H9 (cell line): ENCODE measurements at regions not wholly inside any gene's neighbourhood (a gene's known extent, or its start where the extent isn't known, plus 50 kb on each side); places are given as distances from the start of the nearest gene placed in this dataset.

Experiments
- DNase-seq: peaks from one replicate; pipeline ENCODE4 v3.0.0-alpha.2; 2017
- H2AFZ ChIP-seq: one replicate; pipeline ENCODE4 v1.6.1; 2013; ENCODE audit warnings: mild to moderate bottlenecking, low read length, control low read depth, moderate library complexity
- H2AK5ac ChIP-seq: 2 replicates; pipeline ENCODE4 v1.6.1; 2013; ENCODE audit warnings: low read length, control low read depth, mixed read lengths; ENCODE audit not compliant: insufficient read length
- H2BK120ac ChIP-seq: one replicate; pipeline ENCODE4 v1.6.1; 2013; ENCODE audit warnings: low read depth, mild to moderate bottlenecking, low read length, control low read depth, inconsistent platforms; ENCODE audit not compliant: poor library complexity, severe bottlenecking
- H2BK12ac ChIP-seq: 2 replicates; pipeline ENCODE4 v1.6.1; 2013; ENCODE audit warnings: low read length, control low read depth, mixed read lengths, low read depth; ENCODE audit not compliant: insufficient read length
- H2BK15ac ChIP-seq: 2 replicates; pipeline ENCODE4 v1.6.1; 2013; ENCODE audit warnings: low read depth, low read length, control low read depth
- H2BK20ac ChIP-seq: one replicate; pipeline ENCODE4 v1.6.1; 2013; ENCODE audit warnings: low read depth, mild to moderate bottlenecking, low read length, control low read depth, inconsistent platforms; ENCODE audit not compliant: poor library complexity, severe bottlenecking
- H2BK5ac ChIP-seq: 2 replicates; pipeline ENCODE4 v1.6.1; 2013; ENCODE audit warnings: low read length, control low read depth, mixed read lengths; ENCODE audit not compliant: insufficient read length
- H3K14ac ChIP-seq: 2 replicates; pipeline ENCODE4 v1.6.1; 2013; ENCODE audit warnings: low read length, control low read depth; ENCODE audit not compliant: insufficient read depth
- H3K18ac ChIP-seq: 2 replicates; pipeline ENCODE4 v1.6.1; 2013; ENCODE audit warnings: low read depth, mild to moderate bottlenecking, mixed read lengths, low read length, control low read depth; ENCODE audit not compliant: insufficient read length
- H3K23ac ChIP-seq: 2 replicates; pipeline ENCODE4 v1.6.1; 2013; ENCODE audit warnings: low read length, control low read depth, mixed read lengths, low read depth; ENCODE audit not compliant: insufficient read length
- H3K23me2 ChIP-seq: 2 replicates; pipeline ENCODE4 v1.6.1; 2013; ENCODE audit warnings: low read depth, mild to moderate bottlenecking, mixed read lengths, low read length, control low read depth; ENCODE audit not compliant: insufficient read length, poor library complexity, severe bottlenecking
- H3K27ac ChIP-seq: 2 replicates; pipeline ENCODE4 v1.5.1; 2013; ENCODE audit warnings: low read length, control low read depth, mixed read lengths, low read depth; ENCODE audit not compliant: insufficient read length
- H3K27me3 ChIP-seq: 2 replicates; pipeline ENCODE4 v1.6.1; 2013; ENCODE audit warnings: low read length, control low read depth, inconsistent platforms; ENCODE audit not compliant: insufficient read depth
- H3K4ac ChIP-seq: 2 replicates; pipeline ENCODE4 v1.6.1; 2013; ENCODE audit warnings: low read depth, mild to moderate bottlenecking, control low read depth, inconsistent platforms, low read length, moderate library complexity
- H3K4me1 ChIP-seq: 2 replicates; pipeline ENCODE4 v1.6.1; 2013; ENCODE audit warnings: low read length, control low read depth, inconsistent platforms; ENCODE audit not compliant: insufficient read depth
- H3K4me2 ChIP-seq: 2 replicates; pipeline ENCODE4 v1.6.1; 2013; ENCODE audit warnings: low read length, control low read depth, mixed read lengths; ENCODE audit not compliant: insufficient read length, insufficient read depth
- H3K56ac ChIP-seq: 2 replicates; pipeline ENCODE4 v1.6.1; 2013; ENCODE audit warnings: low read depth, mild to moderate bottlenecking, mixed read lengths, low read length, control low read depth; ENCODE audit not compliant: insufficient read length
- H3K79me1 ChIP-seq: 2 replicates; pipeline ENCODE4 v1.6.1; 2013; ENCODE audit warnings: low read depth, mild to moderate bottlenecking, moderate library complexity, low read length, control low read depth, inconsistent platforms; ENCODE audit not compliant: insufficient read depth, poor library complexity, severe bottlenecking
- H3K79me2 ChIP-seq: 2 replicates; pipeline ENCODE4 v1.6.1; 2013; ENCODE audit warnings: low read length, control low read depth, inconsistent platforms; ENCODE audit not compliant: insufficient read depth
- H3K9ac ChIP-seq: 2 replicates; pipeline ENCODE4 v1.6.1; 2013; ENCODE audit warnings: low read length, control low read depth, mixed read lengths; ENCODE audit not compliant: insufficient read length; ENCODE audit errors: extremely low read depth
- H3K9me3 ChIP-seq: one replicate; pipeline ENCODE4 v1.6.1; 2013; ENCODE audit warnings: low read depth, low read length, inconsistent platforms; ENCODE audit not compliant: control insufficient read depth
- H3T11ph ChIP-seq: one replicate; pipeline ENCODE4 v1.6.1; 2013; ENCODE audit warnings: mild to moderate bottlenecking, low read length, control low read depth, inconsistent platforms
- H4K20me1 ChIP-seq: one replicate; pipeline ENCODE4 v1.6.1; 2013; ENCODE audit not compliant: control insufficient read depth, insufficient read length, insufficient read depth
- H4K5ac ChIP-seq: 2 replicates; pipeline ENCODE4 v1.6.1; 2013; ENCODE audit warnings: low read depth, mild to moderate bottlenecking, mixed read lengths, low read length, control low read depth; ENCODE audit not compliant: insufficient read length
- H4K8ac ChIP-seq: replicated peaks from 2 replicates; pipeline ENCODE4 v1.6.1; 2013; ENCODE audit warnings: low read length, control low read depth, mixed read lengths, low read depth; ENCODE audit not compliant: insufficient read length
- H4K91ac ChIP-seq: 2 replicates; pipeline ENCODE4 v1.6.1; 2013; ENCODE audit warnings: low read depth, mild to moderate bottlenecking, moderate library complexity, mixed read lengths, low read length, control low read depth; ENCODE audit not compliant: insufficient read length
- H3K27ac Mint-ChIP-seq, 3 experiments: 2 replicates in 2 of 3; 3 replicates in 1 of 3; pipeline ENCODE4 v1.8.0; 2020 to 2021; ENCODE audit warnings: mixed read lengths in 3 of 3, mild to moderate bottlenecking in 1 of 3, moderate library complexity in 1 of 3
- H3K27me3 Mint-ChIP-seq: 2 replicates; pipeline ENCODE4 v1.8.0; 2021; ENCODE audit warnings: low read depth, mild to moderate bottlenecking, moderate library complexity, mixed read lengths
- H3K36me3 Mint-ChIP-seq, 3 experiments: 2 replicates in 2 of 3; 3 replicates in 1 of 3; pipeline ENCODE4 v1.8.0; 2020 to 2021; ENCODE audit warnings: low read depth in 3 of 3, mixed read lengths in 3 of 3; ENCODE audit not compliant: insufficient read depth in 1 of 3
- H3K4me1 Mint-ChIP-seq, 2 experiments: 2 replicates each; pipeline ENCODE4 v1.8.0; 2020; ENCODE audit warnings: mixed read lengths in 2 of 2
- H3K4me3 Mint-ChIP-seq, 2 experiments: 2 replicates in 1 of 2; 3 replicates in 1 of 2; pipeline ENCODE4 v1.8.0; 2020 to 2021; ENCODE audit warnings: mild to moderate bottlenecking in 2 of 2, mixed read lengths in 2 of 2, moderate library complexity in 1 of 2
- H3K9me3 Mint-ChIP-seq, 2 experiments: 2 replicates in 1 of 2; 3 replicates in 1 of 2; pipeline ENCODE4 v1.8.0; 2020; ENCODE audit warnings: mild to moderate bottlenecking in 2 of 2, mixed read lengths in 2 of 2, moderate library complexity in 1 of 2
- CTCF ChIP-seq: fragments of 200-600 bp; sonication (generic); conservative IDR thresholded peaks from 3 replicates; pipeline ENCODE4 v1.8.0; 2021; ENCODE audit warnings: antibody characterized with exemption, mild to moderate bottlenecking
- WGBS: extraction: QIAGEN DNeasy Blood & Tissue Kit; methylation state at CpG from one replicate; pipeline ENCODE4 v1.1.7; 2013; ENCODE audit warnings: missing lambda C conversion rate, low lambda C conversion rate, mixed read lengths; ENCODE audit not compliant: insufficient read length; ENCODE audit errors: extremely low coverage; 5-methylcytosine and 5-hydroxymethylcytosine counted together

- no peaks in the 10 kb centered on the region for H4K20me1 ChIP-seq
- no peak overlapping the region for H3K4me2 ChIP-seq
- no peaks in the 10 kb centered on the region for H3K23me2 ChIP-seq
- TF ChIP-seq CTCF: no peak
- no peaks in the 10 kb centered on the region for H3K79me1 ChIP-seq
- H2BK12ac ChIP-seq: no peak overlapping the region
- Mint-ChIP-seq H3K27me3 (no peaks in the 10 kb centered on the region), H3K4me1 (peaks cover 7 to 14% of the 10 kb centered on the region in 2 experiments), H3K4me3 (no peak overlapping the region), H3K36me3 (peaks cover 5 to 29% (median 18%) of the 10 kb centered on the region in 3 experiments), H3K27ac (no peak overlapping the region), H3K9me3 (peaks cover 15 to 21% of the 10 kb centered on the region in 2 experiments)
- H3T11ph ChIP-seq: no peak overlapping the region
- no peak overlapping the region for H2BK5ac ChIP-seq
- DNase-seq: no peak
- WGBS: no CpG with 5 or more reads among the region's 4 CpGs
- H3K4me1 ChIP-seq: no peaks in the 10 kb centered on the region
- no peak overlapping the region for H2AFZ ChIP-seq
- no peak overlapping the region for H2BK20ac ChIP-seq
- no peak overlapping the region for H3K23ac ChIP-seq
- no peak overlapping the region for H2AK5ac ChIP-seq
- H4K91ac ChIP-seq: no peak overlapping the region
- no peak overlapping the region for H4K8ac ChIP-seq
- no peak overlapping the region for H3K4ac ChIP-seq
- H2BK15ac ChIP-seq: no peak overlapping the region
- no peaks in the 10 kb centered on the region for H3K27me3 ChIP-seq
- H3K56ac ChIP-seq: no peak overlapping the region
- H2BK120ac ChIP-seq: no peak overlapping the region
- H3K9ac ChIP-seq: no peak overlapping the region
- no peak overlapping the region for H4K5ac ChIP-seq
- H3K79me2 ChIP-seq: no peaks in the 10 kb centered on the region
- H3K18ac ChIP-seq: no peak overlapping the region
- H3K9me3 ChIP-seq: peaks cover 9% of the 10 kb centered on the region
- no peak overlapping the region for H3K27ac ChIP-seq
- H3K14ac ChIP-seq: no peak overlapping the region
Measured at GRCh38 chr6:158900663-158901312, 81.6 kb upstream of the EZR start.
